HG03442 (cell line): ENCODE measurements at regions not wholly inside any gene's neighbourhood (a gene's known extent, or its start where the extent isn't known, plus 50 kb on each side); places are given as distances from the start of the nearest gene placed in this dataset.

Source experiments
- ATAC-seq: cut with Tn5 transposase; IDR thresholded peaks from one replicate; pipeline ENCODE4 v1.9.1; 2021; ENCODE audit warnings: mild to moderate bottlenecking, moderate library complexity; ENCODE audit not compliant: unreplicated experiment

DNA sequence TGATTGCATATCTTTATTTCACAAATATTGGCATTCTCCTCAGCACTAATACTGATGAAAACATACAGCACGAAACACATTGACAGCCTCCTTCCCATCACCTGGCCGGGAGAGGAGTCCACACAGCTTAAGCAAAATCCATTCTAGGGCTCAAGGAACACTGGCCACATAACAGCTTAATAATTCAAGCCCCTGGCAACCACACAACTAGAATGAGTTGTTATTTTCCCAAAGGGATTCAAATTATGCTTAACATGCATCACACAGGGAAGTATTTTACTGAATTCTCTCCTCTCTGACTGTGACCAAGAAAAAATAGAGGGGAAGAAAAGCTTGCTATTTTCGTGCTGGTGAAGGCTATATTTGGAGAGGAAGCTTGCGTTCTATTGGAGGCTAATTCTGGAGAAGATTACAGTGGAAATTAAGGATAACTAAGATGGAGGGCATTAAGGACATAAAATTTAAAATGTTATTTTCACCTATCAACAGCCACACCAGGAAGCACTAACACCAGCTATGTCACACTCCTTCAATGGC is 198.5 kb downstream of the ADGRG6 start:
- no peak for ATAC-seq

DNA sequence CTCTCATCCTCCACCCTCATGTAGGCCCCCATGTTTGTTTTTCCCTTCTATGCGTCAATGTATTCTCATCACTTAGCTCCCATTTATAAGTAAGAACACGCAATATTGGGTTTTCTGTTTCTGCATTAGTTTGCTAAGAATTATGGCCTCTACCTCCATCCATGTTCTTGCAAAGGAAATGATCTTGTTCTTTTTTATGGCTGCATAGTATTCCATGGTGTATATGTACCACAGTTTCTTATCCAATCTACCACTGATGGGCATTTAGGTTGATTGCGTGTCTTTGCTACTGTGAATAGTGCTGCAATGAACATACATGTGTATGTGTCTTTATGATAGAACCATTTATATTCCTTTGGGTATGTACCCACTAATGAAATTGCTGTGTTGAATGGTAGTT is 200.0 kb downstream of the ADGRG6 start:
- no peak for ATAC-seq

DNA sequence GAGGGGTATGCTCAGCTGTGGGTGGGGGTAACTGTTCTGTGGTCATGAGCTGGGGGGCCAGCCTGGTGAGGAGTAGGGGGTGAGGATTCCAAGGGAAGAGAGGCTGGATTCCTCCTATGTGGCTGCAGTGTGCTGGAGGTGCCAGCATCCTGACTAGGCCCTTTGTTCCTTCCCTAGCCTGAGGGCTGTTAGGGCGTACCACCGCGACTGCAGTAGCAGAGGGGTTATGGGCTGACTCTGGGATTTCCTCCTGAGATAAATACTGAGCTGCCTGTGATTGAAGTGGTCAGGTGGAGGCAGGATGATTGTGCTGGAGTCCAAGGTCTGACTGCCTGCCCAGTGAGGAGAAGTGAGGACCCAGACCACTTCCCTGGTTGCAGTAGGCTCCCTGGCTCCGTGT is 205.3 kb downstream of the ADGRG6 start:
- no peak for ATAC-seq

DNA sequence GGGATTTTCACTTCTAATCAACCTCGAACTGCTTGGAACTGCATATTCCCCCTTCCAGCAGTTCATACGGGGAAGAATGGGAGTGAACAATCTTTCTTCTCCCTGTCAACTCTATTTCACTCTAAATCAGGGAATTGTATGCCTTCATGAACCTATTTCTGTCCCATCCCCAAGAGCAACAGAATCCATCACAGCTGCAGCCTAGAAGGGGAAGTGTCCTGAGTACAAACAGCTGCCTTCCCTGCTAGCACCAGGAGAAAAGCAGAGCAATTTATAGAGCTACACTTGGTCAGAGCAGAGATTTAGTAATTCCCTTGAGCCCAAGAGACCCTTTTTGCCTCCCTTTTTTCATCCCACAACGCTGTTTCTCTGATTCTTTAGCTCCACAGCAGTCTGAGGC is 208.4 kb downstream of the ADGRG6 start:
- ATAC-seq, result no peak

DNA sequence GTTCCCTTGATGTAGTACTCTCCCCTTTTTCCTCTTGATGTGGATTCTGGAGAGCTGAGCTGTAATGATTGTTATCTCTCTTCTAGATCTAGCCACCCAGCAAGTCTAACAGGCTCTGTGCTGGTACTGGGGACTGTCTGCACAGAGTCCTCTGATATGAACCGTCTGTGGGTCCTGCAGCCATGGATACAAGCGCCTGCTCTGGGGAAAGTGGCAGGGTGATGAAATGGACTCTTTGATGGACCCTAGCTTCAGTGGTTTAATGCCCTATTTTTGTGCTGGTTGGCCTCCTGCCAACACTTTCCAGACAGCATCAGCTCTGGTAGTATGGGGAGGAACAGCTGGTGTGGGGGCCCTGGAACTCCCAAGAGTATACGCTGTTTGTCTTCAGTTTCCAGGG is 216.3 kb downstream of the ADGRG6 start:
- no peak for ATAC-seq

DNA sequence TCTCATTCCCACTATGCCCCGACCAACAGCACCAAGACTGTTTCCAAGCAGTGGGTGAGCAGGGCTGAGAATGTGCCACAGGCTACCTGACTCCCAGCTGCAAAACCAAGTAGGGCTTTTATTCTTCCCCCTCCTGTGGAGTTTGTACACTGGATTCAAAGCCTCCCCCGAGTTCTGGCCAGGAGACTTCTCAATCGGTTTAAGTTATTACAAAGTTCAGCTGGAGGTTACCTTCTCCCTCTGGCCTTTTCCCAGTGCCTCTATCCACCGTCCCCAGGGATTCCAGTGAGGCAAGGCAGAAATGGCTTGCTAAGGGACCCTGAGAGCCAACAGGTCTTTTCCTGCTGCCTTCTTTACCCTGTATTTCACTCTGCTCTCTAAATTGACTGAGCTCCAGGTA is 217.0 kb downstream of the ADGRG6 start:
- no peak for ATAC-seq

DNA sequence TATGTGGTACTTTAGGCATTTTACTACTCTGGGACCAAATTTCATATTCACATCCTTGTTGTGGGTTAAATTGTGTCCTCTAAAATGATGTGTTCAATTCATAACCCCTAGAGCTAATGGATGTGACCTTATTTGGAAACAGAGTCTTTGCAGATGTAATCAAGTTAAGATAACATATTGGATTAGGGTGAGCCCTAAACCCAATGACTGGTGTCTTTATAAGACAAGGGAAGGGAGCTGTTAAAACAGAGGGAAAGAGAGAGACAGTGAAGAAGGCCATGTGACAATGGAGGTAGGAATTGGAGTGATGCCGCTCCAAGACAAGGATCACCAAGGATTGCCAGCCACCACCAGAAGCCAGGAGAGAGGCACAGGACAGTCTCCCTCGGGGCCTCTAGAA is 220.0 kb downstream of the ADGRG6 start:
- no peak for ATAC-seq

DNA sequence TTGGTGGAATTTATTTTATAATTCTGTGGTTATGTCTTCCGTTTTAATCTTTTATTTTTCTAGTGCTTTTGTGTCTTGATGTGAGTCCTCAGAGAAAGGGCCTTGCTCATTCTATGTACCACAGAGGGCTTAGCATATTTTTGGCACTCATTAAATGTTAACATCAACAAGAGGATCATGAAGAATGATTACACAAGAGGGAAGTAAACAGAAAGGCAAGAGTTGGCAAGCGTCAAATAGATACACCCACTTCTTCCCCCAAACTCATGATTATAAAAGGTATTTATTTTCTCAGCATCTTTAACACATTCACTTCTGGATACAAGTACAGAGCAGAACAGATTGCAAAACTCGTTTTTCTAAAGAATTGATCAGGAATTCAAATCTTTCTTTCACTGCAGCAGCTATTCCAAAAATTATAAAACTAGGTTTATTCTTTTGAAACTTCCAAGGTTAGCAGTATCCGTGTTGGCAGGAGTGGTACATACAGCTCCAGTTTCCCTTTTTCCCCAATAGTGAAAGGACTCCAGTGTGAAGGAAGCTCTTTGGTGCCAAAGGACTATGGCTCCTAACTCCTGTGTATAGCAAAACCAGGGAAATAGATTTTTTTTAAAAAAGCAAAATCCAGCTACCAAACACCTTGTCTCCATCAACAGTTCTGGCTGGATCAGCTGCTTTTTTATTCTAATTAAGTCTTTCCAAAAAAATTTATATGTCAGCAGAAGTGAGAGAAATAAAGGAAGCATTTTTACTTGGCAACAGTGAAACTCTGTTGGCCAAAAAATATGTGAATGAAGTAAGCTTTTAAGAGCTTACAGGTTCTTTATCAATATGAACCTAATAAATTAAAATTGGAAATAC is 221.9 kb downstream of the ADGRG6 start:
- ATAC-seq, result no peak

DNA sequence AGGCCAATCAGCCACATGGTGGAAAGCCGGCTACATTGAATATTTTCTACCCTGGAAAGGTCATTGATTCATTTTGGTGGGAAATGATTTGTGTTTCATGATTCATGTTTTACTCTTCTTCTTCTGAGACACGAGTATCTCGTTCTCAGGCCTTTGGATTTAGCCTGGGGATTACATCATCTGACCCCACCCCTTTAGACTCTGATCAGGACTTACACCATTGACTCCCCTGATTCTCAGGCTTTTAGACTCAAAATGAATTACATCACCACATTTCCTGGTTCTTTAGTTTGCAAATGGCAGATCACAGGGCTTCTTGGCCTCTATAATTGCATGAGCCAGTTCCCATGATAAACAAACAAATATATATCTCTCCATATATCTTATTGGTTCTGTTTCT is 228.8 kb downstream of the ADGRG6 start:
- no peak for ATAC-seq

DNA sequence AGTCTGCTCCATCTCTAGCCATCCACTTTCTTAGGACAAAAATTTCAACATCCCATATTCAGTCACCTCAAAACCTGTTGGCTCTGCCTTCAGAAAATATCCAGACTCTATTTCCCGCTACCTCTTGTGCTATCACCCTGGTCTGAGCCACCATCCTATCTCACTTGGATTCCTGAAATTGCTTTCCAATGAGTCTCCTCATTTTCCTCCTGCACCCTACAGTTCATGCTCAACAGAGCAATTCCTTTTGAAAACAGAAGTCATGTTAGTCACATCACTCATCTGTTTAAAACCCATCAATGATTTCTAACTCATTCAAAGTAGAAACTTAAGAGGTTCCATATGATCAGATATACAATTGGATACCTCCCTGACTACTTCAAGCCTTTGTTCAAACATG is 229.9 kb downstream of the ADGRG6 start:
- no peak for ATAC-seq

DNA sequence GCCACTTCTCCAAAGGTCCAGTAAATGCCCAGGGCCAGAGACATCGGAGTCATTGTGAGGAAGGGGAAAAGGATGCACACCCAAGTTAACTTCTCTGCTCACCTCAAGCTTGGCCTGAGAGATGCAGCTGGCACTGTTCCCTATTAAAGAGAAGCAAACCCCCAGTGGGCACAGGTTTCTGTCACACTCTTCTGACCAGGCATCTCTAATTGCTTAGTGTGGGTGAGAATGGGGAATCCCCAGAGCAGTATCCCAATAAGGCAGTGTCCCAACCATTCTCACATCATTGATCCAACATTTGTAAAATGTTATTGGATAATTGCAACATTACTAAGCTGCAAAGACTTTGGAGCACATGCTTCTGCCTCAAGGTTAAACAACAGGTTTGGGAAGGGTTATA is 232.3 kb downstream of the ADGRG6 start:
- no peak for ATAC-seq

DNA sequence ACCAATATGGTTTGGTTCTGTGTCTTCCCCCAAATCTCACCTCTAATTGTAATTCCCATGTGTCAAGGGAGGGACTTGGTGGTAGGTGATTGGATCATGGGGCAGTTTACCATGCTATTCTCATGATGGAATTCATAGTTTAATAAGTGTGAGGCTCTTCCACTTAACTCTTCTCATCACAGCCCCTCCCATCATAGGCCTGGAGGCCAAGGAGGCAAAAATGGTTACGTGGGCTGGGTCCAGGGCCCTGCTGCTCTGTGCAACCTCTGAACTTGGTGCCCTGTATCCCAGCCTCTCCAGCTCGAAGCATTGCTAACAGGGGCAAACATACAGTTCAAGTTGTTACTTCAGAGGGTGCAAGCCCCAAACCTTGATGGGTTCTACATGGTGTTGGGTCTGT is 232.7 kb downstream of the ADGRG6 start:
- no peak for ATAC-seq

DNA sequence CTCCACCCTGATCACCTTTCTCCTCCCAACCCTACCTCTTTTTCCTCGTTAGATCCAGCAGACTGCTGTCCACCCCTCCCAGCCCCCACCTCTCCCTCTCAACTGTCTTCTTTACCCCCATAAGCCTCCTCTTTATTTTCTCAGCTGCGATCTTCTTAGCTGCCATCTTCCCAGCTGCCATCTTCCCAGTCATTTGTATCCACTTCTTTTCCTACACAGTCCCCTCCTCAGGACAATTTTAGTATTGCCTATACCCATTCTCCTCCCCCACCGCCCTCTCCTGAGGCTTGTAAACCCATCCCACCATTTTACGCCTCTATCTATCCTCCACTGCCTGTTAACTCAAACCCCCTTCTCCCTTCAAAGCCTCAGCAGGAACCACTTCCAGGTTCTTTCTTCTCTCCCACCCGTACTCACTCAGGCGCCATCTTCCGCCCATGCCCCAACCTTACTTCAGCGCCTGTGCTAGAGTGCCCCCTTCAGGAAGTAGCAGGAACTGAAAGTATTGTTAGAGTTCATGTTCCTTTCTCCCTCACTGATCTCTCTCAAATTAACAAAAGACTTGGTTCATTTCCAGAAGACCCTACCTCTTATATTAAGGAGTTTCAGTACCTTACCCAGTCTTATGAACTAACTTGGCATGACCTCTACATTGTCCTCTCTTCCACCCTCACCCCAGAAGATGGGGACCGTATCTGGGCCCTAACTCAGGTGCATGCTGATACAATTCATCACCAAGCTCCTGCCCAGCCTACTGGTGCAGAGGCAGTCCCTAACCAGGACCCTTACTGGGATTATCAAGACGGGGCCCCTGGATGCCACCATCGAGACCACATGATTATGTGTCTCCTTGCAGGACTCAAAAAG is 236.0 kb downstream of the ADGRG6 start:
- no peak for ATAC-seq

DNA sequence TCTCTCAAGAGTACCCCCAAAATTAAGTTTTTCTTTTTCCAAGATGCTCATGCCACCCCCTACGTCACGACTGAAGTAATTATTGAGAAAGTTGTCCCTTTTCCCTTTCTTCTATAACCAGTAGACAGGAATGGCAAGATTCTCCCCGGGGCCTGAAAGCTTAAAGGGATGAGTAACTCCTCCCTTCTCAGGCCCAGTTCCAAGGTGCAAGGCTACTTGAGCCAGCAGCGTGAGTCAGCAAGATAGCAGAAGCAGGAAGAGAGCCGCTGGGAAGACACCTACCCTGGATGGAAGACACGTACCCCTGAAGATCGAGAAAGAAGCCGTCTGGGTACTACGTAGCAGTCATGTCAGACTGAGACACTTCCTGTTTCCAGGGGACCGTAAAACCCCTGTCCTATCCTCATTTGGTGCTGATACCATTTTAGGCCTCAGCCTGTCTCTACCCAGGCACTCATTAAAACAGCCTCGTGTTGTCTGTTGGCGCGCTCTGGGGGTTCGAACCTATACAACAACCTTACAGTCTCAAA is 241.0 kb downstream of the ADGRG6 start:
- ATAC-seq, result no peak

DNA sequence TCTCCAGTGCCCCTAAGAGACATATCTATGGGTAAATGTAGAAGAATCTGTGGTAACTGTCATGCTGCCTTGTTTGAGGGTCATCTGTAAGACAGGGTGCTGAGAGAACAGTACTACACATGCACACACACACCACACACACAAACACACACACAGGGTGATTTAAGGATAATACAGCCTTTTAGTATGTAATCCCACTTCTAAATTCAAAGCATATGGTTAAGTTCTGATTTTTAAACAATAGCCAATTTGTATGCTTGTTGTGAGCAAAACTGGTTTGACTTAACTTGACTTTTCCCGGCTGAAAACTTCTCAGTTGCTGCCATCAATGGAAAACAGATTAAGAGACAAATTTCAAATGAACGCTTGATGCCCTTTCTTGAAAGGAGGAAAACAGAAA is 241.8 kb downstream of the ADGRG6 start:
- ATAC-seq, result no peak

DNA sequence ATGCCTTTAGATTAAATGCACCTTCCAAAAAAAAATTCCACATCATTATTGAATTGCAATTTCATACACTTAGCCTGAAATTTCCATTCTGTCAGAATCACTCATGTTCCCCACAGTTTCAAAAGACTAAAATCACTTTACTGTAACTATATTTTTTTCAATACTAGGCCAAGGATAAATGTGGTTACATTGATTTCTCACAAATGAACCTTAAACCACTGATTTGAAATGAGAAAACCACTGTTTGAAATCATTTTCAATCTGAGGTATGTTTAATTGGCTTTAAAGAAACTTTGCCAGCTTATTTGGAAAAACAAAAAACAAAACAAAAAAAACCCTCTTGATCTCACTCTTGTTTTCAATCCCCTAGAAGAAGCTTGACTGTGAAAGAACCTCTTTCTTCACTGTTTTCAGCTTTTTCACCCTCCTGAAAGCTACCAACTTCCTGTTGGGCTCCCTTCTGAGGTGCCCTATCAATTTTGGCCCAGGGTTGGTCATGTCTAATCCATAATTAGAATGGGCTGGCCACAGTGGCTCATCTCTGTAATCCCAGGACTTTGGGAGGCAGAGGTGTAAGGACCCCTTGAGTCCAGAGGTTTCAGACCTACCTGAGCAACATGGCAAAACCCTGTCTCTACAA is 242.5 kb downstream of the ADGRG6 start:
- ATAC-seq, result no peak

DNA sequence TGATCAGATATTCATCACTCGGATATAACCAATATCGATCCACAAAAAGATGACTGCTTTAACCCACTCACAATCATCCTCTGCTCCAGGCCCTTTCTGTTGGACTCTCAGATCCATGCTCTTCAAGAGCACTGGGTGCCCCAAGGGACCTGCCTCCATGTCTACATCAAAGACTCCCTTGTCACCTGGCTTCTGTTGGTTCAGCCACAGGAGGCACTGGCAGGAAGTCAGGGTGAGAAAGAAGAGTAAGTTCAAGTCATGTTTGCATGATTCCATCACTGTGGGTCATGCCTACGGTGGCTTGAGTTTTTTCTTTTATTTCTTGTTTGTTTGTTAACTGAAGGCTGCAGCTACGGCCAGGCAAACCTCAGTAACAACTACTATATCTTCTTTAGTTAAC is 243.3 kb downstream of the ADGRG6 start:
- ATAC-seq, result no peak

DNA sequence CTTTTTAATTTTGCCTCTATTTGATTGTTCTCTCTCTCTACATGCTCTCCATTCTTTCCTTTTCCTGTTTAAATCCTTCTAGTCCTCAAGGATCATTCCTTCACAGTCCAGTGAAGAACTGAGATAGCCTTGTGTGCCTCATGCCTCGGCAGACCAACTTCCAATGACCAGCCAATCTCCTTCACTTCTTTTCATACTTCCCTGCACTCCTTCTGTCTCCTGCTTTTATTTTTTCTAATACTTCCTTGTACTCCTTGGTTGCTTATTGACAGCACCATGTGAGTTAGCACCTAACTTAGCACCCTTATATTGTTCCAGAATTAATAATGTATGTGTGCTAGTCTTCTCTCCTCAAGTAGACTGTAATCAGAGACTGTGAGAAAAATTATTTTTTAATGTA is 246.8 kb downstream of the ADGRG6 start:
- ATAC-seq, result no peak

DNA sequence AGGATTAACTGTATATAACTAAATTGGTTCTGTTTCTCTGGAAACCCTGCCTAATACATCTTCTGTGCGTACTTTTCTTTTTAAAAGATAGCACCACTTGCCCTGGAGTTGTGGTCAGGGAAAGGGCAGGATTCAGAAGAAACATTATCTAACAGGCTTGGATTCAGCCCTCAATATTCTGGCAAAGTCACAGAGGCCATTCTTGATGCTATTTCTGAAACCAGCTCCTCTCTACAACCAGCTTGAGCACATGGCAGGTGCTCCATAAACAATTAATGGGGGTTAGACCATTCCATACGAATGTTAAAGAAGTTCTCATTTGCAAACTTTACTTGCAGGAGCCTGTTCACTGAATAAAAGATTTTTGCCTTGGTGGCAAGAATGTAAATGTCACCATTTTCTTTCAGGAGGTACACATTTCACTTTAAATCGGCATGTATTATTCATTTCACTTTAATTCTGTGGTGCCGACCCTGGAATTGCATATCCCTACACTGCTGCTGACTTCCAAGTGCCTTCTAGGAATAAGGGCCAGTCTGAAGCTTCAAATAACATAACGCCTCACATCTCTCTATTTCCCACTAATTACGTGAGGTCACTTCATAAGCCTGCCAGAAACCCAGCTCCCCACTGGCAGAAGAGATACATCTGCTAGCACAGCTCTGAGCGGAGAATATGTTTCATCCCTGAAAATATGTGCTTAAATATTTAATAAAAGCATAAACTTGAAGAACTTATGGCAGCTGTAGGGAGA is 248.7 kb downstream of the ADGRG6 start:
- ATAC-seq, result no peak

DNA sequence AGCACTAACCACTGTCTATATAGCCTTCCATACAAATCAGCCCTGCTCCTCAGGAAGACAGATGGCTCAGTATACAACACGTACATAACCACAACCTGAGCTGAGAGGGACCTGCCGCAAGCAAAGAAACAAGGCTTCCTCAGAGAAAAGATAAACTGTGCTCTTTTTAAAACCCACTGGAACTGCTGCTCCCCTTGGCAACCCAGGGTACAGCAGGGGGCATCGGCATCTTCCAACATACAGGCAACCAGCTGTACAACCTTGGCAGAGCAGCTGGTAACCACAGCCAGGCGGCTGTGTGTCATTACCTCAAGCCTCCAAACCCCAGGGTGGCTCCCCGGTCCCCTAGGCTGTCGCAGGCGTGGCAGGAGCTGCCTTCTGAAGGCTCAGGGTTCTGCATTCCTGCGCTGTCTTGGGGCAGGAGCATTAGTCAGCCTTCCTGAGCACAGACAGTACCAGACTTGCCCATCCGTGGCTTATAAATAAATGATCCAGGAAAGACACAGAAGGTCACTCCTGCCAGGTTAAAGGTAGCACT is 249.5 kb downstream of the ADGRG6 start:
- no peak for ATAC-seq
